Stimulated activated naive CD8-positive, alpha-beta T cell treated with anti-CD3 and anti-CD28 coated beads, Interleukin-15, Interleukin-2, amounts not matched to agents 100 ng/mL and 50 ng/mL, for 24 hours (primary cell): ENCODE measurements at regions not wholly inside any gene's neighbourhood (a gene's known extent, or its start where the extent isn't known, plus 50 kb on each side); places are given as distances from the start of the nearest gene placed in this dataset.
A peak's percentile ranks its signal among the peaks of the same experiment; 100 is the strongest.

Experiments
- H3K27ac Mint-ChIP-seq: one replicate; pipeline ENCODE4 v1.8.0; 2021; ENCODE audit warnings: mild to moderate bottlenecking, mixed read lengths
- H3K27me3 Mint-ChIP-seq: one replicate; pipeline ENCODE4 v1.8.0; 2021; ENCODE audit warnings: mixed read lengths
- H3K36me3 Mint-ChIP-seq: one replicate; pipeline ENCODE4 v1.8.0; 2021; ENCODE audit warnings: low read depth, mixed read lengths
- H3K4me1 Mint-ChIP-seq: one replicate; pipeline ENCODE4 v1.8.0; 2021; ENCODE audit warnings: low read depth, mixed read lengths
- H3K4me3 Mint-ChIP-seq: one replicate; pipeline ENCODE4 v1.8.0; 2021; ENCODE audit warnings: mild to moderate bottlenecking, mixed read lengths
- H3K9me3 Mint-ChIP-seq: one replicate; pipeline ENCODE4 v1.8.0; 2021; ENCODE audit warnings: mixed read lengths

GRCh38 chr18:24703316-24703715 is 242.9 kb downstream of the HRH4 start:
- Mint-ChIP-seq H3K36me3 (no peaks in the 10 kb centered on the region), H3K9me3 (peaks cover 5% of the 10 kb centered on the region), H3K27ac (no peak overlapping the region), H3K27me3 (peaks cover 32% of the 10 kb centered on the region), H3K4me1 (no peaks in the 10 kb centered on the region), H3K4me3 (no peak overlapping the region)

GRCh38 chr18:24704946-24705630 is 244.7 kb downstream of the HRH4 start:
- Mint-ChIP-seq H3K4me3 (no peak overlapping the region), H3K9me3 (peaks cover 5% of the 10 kb centered on the region), H3K4me1 (no peaks in the 10 kb centered on the region), H3K27ac (no peak overlapping the region), H3K36me3 (no peaks in the 10 kb centered on the region), H3K27me3 (peaks cover 18% of the 10 kb centered on the region)

GRCh38 chr18:24710474-24710873 is 250.0 kb downstream of the HRH4 start:
- Mint-ChIP-seq H3K9me3 (no peaks in the 10 kb centered on the region), H3K36me3 (no peaks in the 10 kb centered on the region), H3K27me3 (no peaks in the 10 kb centered on the region), H3K4me1 (no peaks in the 10 kb centered on the region), H3K27ac (no peak overlapping the region), H3K4me3 (no peak overlapping the region)

- no peak overlapping the region for H3K27ac Mint-ChIP-seq
- no peaks in the 10 kb centered on the region for H3K4me1 Mint-ChIP-seq
- peaks cover 29% of the 10 kb centered on the region for H3K27me3 Mint-ChIP-seq
These were observed 259.4 kb downstream of the HRH4 start for GRCh38 chr18:24719791-24720190.

GRCh38 chr18:24721388-24721787 is 261.0 kb downstream of the HRH4 start:
- H3K4me1 Mint-ChIP-seq: no peaks in the 10 kb centered on the region
- H3K27me3 Mint-ChIP-seq: peaks cover 29% of the 10 kb centered on the region
- H3K27ac Mint-ChIP-seq: no peak overlapping the region
- H3K36me3 Mint-ChIP-seq: no peaks in the 10 kb centered on the region
- no peaks in the 10 kb centered on the region for H3K9me3 Mint-ChIP-seq
- H3K4me3 Mint-ChIP-seq: no peak overlapping the region

More at GRCh38 chr18:24719791-24720190, 259.4 kb downstream of the HRH4 start:
- Mint-ChIP-seq H3K36me3 (no peaks in the 10 kb centered on the region), H3K9me3 (no peaks in the 10 kb centered on the region), H3K4me3 (no peak overlapping the region)

- H3K4me1 Mint-ChIP-seq: no peaks in the 10 kb centered on the region
- H3K36me3 Mint-ChIP-seq: no peaks in the 10 kb centered on the region
- no peak overlapping the region for H3K4me3 Mint-ChIP-seq
- H3K27me3 Mint-ChIP-seq: peaks cover 19% of the 10 kb centered on the region
- H3K9me3 Mint-ChIP-seq: no peaks in the 10 kb centered on the region
- H3K27ac Mint-ChIP-seq: no peak overlapping the region
These were observed 265.4 kb downstream of the HRH4 start for GRCh38 chr18:24725644-24726415.

- Mint-ChIP-seq H3K4me3 (no peak overlapping the region), H3K27me3 (peaks cover 10% of the 10 kb centered on the region), H3K9me3 (no peaks in the 10 kb centered on the region), H3K27ac (no peak overlapping the region), H3K4me1 (no peaks in the 10 kb centered on the region), H3K36me3 (no peaks in the 10 kb centered on the region)
These were observed 266.5 kb downstream of the HRH4 start for GRCh38 chr18:24726727-24727492.

- Mint-ChIP-seq H3K36me3 (no peaks in the 10 kb centered on the region), H3K27ac (peak overlapping the region; percentile 53), H3K4me3 (no peak overlapping the region), H3K27me3 (peaks cover 10% of the 10 kb centered on the region), H3K4me1 (no peaks in the 10 kb centered on the region), H3K9me3 (no peaks in the 10 kb centered on the region)
These were observed 267.2 kb downstream of the HRH4 start for GRCh38 chr18:24727685-24728084.

GRCh38 chr18:24731158-24731557 is 270.7 kb downstream of the HRH4 start:
- no peak overlapping the region for H3K27ac Mint-ChIP-seq
- H3K9me3 Mint-ChIP-seq: no peaks in the 10 kb centered on the region
- H3K36me3 Mint-ChIP-seq: no peaks in the 10 kb centered on the region
- peaks cover 5% of the 10 kb centered on the region for H3K27me3 Mint-ChIP-seq
- no peak overlapping the region for H3K4me3 Mint-ChIP-seq
- no peaks in the 10 kb centered on the region for H3K4me1 Mint-ChIP-seq

GRCh38 chr18:24731981-24732380 is 271.5 kb downstream of the HRH4 start:
- Mint-ChIP-seq H3K9me3 (no peaks in the 10 kb centered on the region), H3K27ac (no peak overlapping the region), H3K4me1 (no peaks in the 10 kb centered on the region), H3K27me3 (peaks cover 5% of the 10 kb centered on the region), H3K36me3 (no peaks in the 10 kb centered on the region), H3K4me3 (no peak overlapping the region)

- Mint-ChIP-seq H3K4me3 (no peak overlapping the region), H3K27me3 (peaks cover 5% of the 10 kb centered on the region), H3K27ac (no peak overlapping the region), H3K9me3 (no peaks in the 10 kb centered on the region), H3K4me1 (no peaks in the 10 kb centered on the region), H3K36me3 (no peaks in the 10 kb centered on the region)
These were observed 273.6 kb downstream of the HRH4 start for GRCh38 chr18:24734058-24734457.

GRCh38 chr18:24735624-24736231 is 275.3 kb downstream of the HRH4 start:
- no peak overlapping the region for H3K27ac Mint-ChIP-seq
- no peaks in the 10 kb centered on the region for H3K36me3 Mint-ChIP-seq
- no peaks in the 10 kb centered on the region for H3K27me3 Mint-ChIP-seq
- no peaks in the 10 kb centered on the region for H3K9me3 Mint-ChIP-seq
- no peak overlapping the region for H3K4me3 Mint-ChIP-seq
- H3K4me1 Mint-ChIP-seq: no peaks in the 10 kb centered on the region

GRCh38 chr18:24736662-24737330 is 276.4 kb downstream of the HRH4 start:
- H3K4me3 Mint-ChIP-seq: no peak overlapping the region
- H3K27me3 Mint-ChIP-seq: no peaks in the 10 kb centered on the region
- H3K27ac Mint-ChIP-seq: no peak overlapping the region
- no peaks in the 10 kb centered on the region for H3K36me3 Mint-ChIP-seq
- H3K9me3 Mint-ChIP-seq: no peaks in the 10 kb centered on the region
- H3K4me1 Mint-ChIP-seq: no peaks in the 10 kb centered on the region

- no peak overlapping the region for H3K27ac Mint-ChIP-seq
- no peaks in the 10 kb centered on the region for H3K4me1 Mint-ChIP-seq
- no peak overlapping the region for H3K4me3 Mint-ChIP-seq
- no peaks in the 10 kb centered on the region for H3K36me3 Mint-ChIP-seq
- no peaks in the 10 kb centered on the region for H3K27me3 Mint-ChIP-seq
- no peaks in the 10 kb centered on the region for H3K9me3 Mint-ChIP-seq
These were observed 280.4 kb downstream of the HRH4 start for GRCh38 chr18:24740829-24741228.
